ENCODE measurements at regions not wholly inside any gene's neighbourhood (a gene's known extent, or its start where the extent isn't known, plus 50 kb on each side); places are given as distances from the start of the nearest gene placed in this dataset.

- DNase-seq (ENCODE audit: extremely low read depth in 1 of 11, low read depth in 9 of 11, low spot score in 4 of 11): no peak
Measured at GRCh38 chr1:47703156-47703825, 265.4 kb downstream of the FOXD2 start.

DNA sequence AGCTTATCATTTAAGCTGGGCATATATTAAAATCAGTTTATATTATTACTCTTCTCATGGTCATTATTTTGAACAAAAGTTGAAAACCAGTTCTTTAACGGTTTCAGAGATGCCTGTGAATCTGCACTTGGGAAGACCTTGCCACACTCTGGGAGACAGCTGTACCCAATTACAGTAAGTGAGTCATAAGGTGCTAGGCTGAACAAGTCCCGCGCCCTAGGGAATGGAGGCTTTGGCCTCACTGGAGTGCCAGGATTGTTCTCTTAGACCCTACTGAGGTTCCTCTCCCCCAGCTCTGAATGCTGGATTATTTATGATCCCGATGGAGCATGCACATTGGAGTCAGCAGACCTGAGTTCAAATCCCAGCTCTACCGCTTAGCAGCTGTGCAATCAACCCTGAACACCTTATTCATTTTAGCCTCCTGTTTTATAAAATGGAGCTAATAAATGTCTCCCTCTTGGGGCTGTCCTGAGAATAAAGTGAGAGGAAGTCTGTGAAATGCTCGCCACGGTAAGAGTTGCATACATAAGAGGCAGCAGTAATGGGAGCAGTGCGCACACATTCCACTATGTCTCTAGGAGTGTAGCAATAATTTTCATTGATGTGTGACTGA lies 266.2 kb downstream of the FOXD2 start:
- DNase-seq (ENCODE audit: extremely low read depth in 1 of 11, low read depth in 9 of 11, low spot score in 4 of 11): no peak

DNA sequence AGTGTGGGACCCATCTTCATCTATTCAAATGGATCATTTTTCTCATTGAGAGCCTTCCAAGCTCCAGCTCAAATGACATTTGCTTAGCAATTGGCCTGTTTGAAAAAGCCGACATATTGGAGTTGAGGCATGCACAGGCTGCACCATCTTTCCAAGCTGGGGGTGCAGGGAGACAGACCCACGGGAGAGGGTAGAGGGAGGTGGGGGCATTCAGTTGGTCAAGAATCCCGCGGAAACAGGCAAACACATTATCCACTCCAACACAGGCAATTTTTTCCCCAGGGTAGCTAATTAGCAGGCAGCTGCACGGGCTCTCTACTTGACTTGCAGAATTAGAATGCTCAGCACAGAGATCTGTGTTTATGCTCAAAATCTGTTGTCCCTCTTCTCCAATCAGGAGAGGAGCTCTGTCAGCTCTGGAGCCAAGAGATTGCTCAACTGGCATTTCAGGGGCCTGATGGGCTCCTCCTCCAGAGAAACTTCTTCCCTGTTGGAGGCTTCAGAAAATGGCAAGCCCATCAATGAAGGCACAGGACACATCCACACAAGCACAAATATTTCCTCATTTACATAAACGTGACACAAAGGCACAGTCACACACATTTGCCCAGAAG lies 267.8 kb downstream of the FOXD2 start:
- DNase-seq (ENCODE audit: extremely low read depth in 1 of 11, low read depth in 9 of 11, low spot score in 4 of 11): no peak

DNA sequence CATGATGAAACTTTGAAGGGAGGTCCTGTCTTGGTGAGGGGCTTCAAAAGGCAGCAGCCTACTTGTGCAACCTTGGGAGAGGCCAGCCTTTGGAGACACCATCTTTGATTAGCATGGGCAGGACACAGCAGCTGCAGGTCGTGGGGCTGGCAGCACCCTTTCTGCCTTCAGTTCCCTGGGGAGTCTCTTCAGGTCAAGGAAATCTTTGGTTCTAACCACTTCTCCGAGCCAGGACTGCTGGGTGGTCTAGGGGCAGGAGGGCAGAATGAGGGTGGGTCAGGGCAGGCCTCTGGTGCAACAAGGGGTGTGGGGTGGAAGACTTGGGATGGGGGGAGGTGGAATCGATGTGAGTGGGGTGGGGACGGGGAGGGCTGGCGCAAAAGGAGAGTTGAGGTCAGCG lies 269.7 kb downstream of the FOXD2 start:
- DNase-seq (ENCODE audit: extremely low read depth in 1 of 11, low read depth in 9 of 11, low spot score in 4 of 11): no peak

DNA sequence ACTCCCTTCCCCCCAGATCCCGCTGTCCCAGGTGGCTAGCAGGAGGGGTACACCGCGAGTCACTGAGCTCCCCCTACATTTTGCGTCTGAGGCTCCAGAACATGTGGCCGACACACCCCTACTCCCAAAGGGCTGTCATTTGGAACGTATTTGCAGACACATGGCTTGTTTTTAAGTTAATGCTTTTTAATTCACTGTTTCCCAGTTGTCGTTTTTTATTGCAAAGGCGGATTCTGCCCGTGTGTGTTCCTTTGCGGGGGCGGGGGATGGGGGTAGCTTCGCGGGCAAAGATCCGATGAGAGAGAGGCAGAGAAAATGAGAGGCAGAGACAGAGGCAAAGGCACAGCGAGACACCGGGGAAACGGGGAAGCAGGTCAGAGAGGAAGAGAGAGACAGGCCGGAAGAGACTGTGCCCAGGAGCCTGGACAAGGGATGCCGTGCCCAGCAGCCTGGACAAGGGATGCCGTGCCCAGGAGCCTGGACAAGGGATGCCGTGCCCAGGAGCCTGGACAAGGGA lies 270.2 kb downstream of the FOXD2 start:
- no peak for DNase-seq (ENCODE audit: extremely low read depth in 1 of 11, low read depth in 9 of 11, low spot score in 4 of 11)

DNA sequence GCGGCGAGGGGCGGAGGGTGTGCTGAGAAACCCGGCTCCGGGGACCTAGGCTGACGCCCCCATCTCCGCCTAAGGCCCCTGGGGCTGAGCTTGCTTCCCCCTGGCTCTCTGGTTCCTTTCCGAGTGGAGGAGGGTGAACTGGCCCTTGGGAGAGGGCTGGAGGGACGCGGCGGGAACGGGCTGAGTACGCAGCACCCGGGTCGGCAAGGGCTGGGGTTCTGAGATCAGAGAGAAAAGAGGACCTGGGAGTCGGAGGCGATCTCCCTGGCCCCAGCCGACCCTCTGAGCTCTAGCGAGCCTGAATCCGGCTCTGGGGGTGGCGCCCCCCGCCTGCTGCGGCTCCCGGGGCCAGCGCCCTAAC lies 270.8 kb downstream of the FOXD2 start:
- no peak for DNase-seq (ENCODE audit: extremely low read depth in 1 of 11, low read depth in 9 of 11, low spot score in 4 of 11)

DNA sequence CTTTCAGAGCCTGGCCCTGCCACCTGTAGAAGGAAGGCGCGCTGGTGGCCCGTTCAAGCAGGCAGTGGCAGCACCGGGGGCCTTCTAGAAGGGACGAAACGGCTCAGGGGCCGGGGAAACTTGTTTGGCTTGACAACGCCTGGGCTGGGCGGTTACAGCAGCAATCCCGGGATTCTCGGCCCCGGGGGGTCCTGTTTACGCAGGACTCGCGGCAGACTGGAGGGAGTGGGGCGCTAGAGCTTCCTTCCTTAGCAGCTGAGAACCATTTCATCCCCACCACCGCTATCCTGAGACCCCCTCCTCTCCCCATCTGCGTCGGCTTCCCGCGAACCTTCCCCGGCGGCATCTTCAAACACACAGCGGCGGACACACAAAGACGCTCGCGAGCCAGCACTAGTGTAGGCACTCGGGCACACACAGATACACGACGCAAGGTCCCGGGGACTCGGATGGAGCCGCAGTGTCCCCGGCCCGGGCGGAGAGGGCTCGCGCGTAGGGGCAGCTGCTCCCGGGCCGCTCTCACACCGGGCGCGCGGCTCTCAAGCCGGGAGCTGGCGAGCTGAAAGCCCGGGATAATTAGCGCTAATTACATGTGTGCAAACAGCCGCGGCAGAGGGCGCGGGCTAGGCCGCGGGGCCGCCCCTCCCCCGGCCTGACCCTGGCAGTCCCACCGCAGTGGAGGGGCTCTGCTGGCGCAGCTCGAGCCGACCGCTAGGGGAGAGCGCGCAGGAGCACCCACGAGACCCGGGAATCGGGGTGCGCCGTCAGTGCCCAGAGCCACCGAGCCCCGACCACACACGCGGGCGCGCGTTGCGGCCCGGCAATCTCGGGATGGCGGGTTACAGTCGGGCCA lies 271.4 kb downstream of the FOXD2 start:
- DNase-seq (ENCODE audit: extremely low read depth in 1 of 11, low read depth in 9 of 11, low spot score in 4 of 11): peak in 2 of 11 donors; percentile 47 to 53

DNA sequence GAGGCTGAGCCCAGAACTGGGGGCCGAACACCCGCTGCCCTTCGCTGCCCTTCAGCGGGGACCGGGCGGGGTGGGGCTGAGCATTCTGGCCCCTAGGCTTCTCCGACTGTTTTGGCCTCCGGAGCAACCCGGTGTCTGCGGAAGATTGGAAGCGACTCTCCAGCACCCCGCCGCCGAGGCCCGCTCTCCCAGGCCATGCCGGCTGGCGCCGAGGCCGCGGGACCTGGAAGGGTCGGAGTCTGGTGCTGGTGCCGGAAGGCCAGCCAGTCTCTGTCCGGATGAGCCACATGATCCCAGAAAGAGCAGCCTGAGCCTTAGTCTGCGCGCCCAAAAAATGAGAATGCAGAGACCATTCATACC lies 272.0 kb downstream of the FOXD2 start:
- no peak for DNase-seq (ENCODE audit: extremely low read depth in 1 of 11, low read depth in 9 of 11, low spot score in 4 of 11)

DNA sequence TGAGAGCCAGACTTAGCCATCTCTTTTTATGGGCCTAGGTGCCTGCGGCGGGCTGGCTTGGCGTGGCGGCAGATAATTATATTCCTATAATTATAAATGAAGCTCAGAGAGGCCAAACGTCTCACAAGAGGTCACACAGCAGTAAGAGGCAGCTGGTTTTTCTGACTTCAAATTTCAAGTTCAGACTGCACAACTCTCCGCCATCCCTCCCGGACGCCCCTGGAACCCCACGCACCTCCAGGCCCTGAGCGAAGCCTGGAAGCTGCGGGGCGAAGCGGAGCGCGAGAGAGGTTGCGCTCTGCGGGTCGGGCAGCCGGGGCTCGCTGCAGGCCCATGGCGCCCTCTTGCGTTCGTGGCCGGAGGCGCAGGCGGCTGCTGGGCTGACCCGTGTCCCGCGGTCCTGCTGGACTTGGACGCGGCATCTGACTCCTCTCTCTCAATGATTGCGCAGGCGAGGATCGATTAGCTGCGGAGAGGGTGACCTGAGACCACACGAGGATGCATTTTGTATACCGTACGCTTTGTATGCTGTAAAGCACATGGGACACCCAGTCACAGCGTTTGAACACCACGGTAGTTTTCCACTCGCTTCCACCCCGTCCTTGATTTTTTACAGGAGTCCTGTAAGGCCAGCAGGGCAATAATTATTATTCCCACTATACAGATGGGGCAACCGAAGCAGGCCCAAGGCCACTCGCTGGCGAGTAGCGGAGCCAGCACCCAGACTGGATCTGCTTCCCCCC lies 272.7 kb downstream of the FOXD2 start:
- DNase-seq (ENCODE audit: extremely low read depth in 1 of 11, low read depth in 9 of 11, low spot score in 4 of 11): peak in 2 of 11 donors; percentile 46 to 67
